Activated CD8-positive, alpha-beta memory T cell treated with anti-CD3 and anti-CD28 coated beads, Interleukin-2, amount 50 U/mL, for 1 hour (primary cell): ENCODE measurements at regions not wholly inside any gene's neighbourhood (a gene's known extent, or its start where the extent isn't known, plus 50 kb on each side); places are given as distances from the start of the nearest gene placed in this dataset.

Experiments
- DNase-seq: peaks from one replicate; pipeline ENCODE4 v3.0.0-alpha.2; 2020; ENCODE audit errors: extremely low read depth

- DNase-seq = no peak
Observed at GRCh38 chr5:52498607-52499006, 289.1 kb upstream of the ITGA1 start.

- no peak for DNase-seq
Observed at GRCh38 chr5:52502460-52502999, 285.2 kb upstream of the ITGA1 start.

- DNase-seq = no peak
Observed at GRCh38 chr5:52504584-52505240, 283.0 kb upstream of the ITGA1 start.

- no peak for DNase-seq
Observed at GRCh38 chr5:52517667-52518066, 270.0 kb upstream of the ITGA1 start.

GRCh38 chr5:52520171-52520570 lies 267.5 kb upstream of the ITGA1 start:
- DNase-seq = no peak

- no peak for DNase-seq
Observed at GRCh38 chr5:52521236-52521635, 266.5 kb upstream of the ITGA1 start.

- DNase-seq = no peak
Observed at GRCh38 chr5:52523701-52524100, 264.0 kb upstream of the ITGA1 start.

GRCh38 chr5:52531105-52531504 lies 256.6 kb upstream of the ITGA1 start:
- no peak for DNase-seq

- no peak for DNase-seq
Observed at GRCh38 chr5:52543594-52543993, 244.1 kb upstream of the ITGA1 start.

GRCh38 chr5:52544738-52545137 lies 243.0 kb upstream of the ITGA1 start:
- no peak for DNase-seq

- no peak for DNase-seq
Observed at GRCh38 chr5:52554293-52554692, 233.4 kb upstream of the ITGA1 start.

GRCh38 chr5:52560366-52560765 lies 227.3 kb upstream of the ITGA1 start:
- no peak for DNase-seq

- no peak for DNase-seq
Observed at GRCh38 chr5:52562473-52562872, 225.2 kb upstream of the ITGA1 start.

GRCh38 chr5:52564587-52564986 lies 223.1 kb upstream of the ITGA1 start:
- DNase-seq = no peak

- DNase-seq = no peak
Observed at GRCh38 chr5:52577546-52577945, 210.2 kb upstream of the ITGA1 start.

- DNase-seq = no peak
Observed at GRCh38 chr5:52579391-52579790, 208.3 kb upstream of the ITGA1 start.

- DNase-seq = no peak
Observed at GRCh38 chr5:52580921-52581320, 206.8 kb upstream of the ITGA1 start.

GRCh38 chr5:52582313-52582712 lies 205.4 kb upstream of the ITGA1 start:
- no peak for DNase-seq

- no peak for DNase-seq
Observed at GRCh38 chr5:52587131-52587530, 200.6 kb upstream of the ITGA1 start.

- DNase-seq = no peak
Observed at GRCh38 chr5:52597625-52598024, 190.1 kb upstream of the ITGA1 start.

GRCh38 chr5:52598968-52599367 lies 188.7 kb upstream of the ITGA1 start:
- DNase-seq = no peak

- DNase-seq = no peak
Observed at GRCh38 chr5:52603778-52604554, 183.8 kb upstream of the ITGA1 start.
